ENCODE measurements at regions not wholly inside any gene's neighbourhood (a gene's known extent, or its start where the extent isn't known, plus 50 kb on each side); places are given as distances from the start of the nearest gene placed in this dataset.
"Not testable (repeated sequence)": the region's sequence is repeated elsewhere in the genome, so short reads cannot be mapped to it uniquely, and the experiment has no call there.

DNA sequence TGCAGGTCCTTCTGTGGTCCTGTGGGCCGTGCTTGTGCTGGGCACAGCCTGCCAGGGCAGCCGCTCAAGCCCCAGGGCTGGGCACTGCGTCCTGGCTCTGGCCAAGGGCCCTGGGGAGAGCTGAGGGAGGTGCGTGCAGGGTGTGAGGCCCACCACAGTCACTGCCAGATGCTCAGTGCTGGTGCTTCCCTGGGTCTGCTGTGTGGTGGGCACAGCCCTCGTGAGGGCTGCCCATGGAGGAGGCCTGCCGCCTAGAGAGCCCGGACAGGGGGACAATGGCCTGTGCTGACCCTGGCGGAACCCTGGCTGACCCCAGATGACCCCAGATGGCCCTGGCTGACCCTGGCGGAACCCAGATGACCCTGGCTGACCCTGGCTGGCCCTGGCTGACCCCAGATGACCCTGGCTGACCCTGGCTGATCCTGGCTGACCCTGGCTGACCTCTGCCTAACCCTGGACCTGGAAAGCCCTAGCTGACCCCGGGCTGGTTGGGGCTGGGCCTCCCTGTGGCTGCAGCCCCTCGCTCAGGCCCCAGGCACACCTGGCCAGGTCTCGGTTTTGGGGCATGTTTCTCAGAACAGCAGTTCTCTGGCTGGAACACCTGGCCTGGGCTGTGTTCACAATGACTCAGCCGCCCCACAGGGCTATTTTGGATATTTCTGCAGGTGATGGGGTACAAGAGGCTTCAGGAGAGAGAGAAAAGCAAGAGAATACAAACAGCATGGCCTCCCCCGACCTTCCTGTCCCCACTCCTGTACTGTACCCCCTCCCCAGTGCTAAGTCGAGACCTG lies 55.4 kb downstream of the TMEM121 start:
- ChIA-PET POLR2A (no interaction called here), CTCF (no interaction called here)
- no peak for DNase-seq
- TF ChIP-seq CTCF (IDR thresholded peaks at IDR 0.05): no peak
- ATAC-seq: no peak
- Mint-ChIP-seq H3K4me3 (no peak overlapping the region), H3K36me3 (ENCODE audit: low read depth) (no peaks in the 10 kb centered on the region), H3K4me1 (ENCODE audit: low read depth) (no peaks in the 10 kb centered on the region), H3K27me3 (no peaks in the 10 kb centered on the region), H3K27ac (no peak overlapping the region), H3K9me3 (no peaks in the 10 kb centered on the region)
- intact Hi-C loops (cut with micrococcal nuclease): no loop called here

DNA sequence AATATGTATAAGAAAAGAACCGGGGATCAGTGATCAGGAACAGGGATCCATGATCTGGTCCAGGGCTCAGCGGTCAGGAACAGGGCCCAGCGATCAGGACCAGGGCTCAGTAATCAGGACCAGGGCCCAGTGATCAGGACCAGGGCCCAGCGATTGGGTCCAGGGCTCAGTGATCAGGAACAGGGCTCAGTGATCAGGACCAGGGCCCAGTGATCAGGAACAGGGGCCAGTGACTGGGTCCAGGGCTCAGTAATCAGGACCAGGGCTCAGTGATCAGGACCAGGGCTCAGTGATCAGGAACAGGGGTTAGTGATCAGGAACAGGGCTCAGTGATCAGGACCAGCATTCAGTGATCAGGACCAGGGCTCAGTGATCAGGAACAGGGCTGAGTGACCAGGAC lies 56.3 kb downstream of the TMEM121 start:
- ATAC-seq (no peak), DNase-seq (no peak)
- CTCF ChIA-PET: no interaction called here
- no peak for TF ChIP-seq CTCF (IDR thresholded peaks at IDR 0.05)
- no peak overlapping the region for H3K27ac Mint-ChIP-seq
- no peaks in the 10 kb centered on the region for H3K36me3 Mint-ChIP-seq (ENCODE audit: low read depth)
- H3K27me3 Mint-ChIP-seq: no peaks in the 10 kb centered on the region
- H3K4me3 Mint-ChIP-seq: no peak overlapping the region
- no peaks in the 10 kb centered on the region for H3K9me3 Mint-ChIP-seq
- intact Hi-C loops (cut with micrococcal nuclease): no loop called here
- POLR2A ChIA-PET: no interaction called here
- no peaks in the 10 kb centered on the region for H3K4me1 Mint-ChIP-seq (ENCODE audit: low read depth)

DNA sequence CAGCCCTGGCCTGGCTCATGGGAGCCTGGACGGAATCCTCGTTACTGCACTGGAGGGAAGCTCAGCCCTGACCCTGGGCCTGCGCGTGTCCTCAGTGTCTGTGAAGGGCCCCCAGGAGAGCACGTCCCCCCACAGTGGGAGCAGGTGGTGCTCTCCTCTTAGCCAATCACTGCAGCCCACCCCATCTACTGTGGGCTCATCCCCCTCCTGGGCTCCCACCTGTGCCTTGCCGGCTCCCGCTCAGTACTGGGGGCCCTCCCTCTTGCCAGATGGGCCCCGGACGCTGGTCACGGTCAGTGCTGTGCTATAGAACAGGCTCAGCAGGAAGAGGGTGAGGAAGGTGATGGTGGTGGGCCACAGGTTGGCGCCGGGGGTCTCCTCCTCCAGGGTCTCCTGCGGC lies 57.5 kb downstream of the TMEM121 start:
- intact Hi-C loops (cut with micrococcal nuclease); DNase-seq; ATAC-seq; H3K9me3 Mint-ChIP-seq; POLR2A ChIA-PET; CTCF ChIA-PET; H3K27ac Mint-ChIP-seq; H3K4me1 Mint-ChIP-seq (ENCODE audit: low read depth); H3K4me3 Mint-ChIP-seq; H3K27me3 Mint-ChIP-seq; H3K36me3 Mint-ChIP-seq (ENCODE audit: low read depth): not testable (repeated sequence)

DNA sequence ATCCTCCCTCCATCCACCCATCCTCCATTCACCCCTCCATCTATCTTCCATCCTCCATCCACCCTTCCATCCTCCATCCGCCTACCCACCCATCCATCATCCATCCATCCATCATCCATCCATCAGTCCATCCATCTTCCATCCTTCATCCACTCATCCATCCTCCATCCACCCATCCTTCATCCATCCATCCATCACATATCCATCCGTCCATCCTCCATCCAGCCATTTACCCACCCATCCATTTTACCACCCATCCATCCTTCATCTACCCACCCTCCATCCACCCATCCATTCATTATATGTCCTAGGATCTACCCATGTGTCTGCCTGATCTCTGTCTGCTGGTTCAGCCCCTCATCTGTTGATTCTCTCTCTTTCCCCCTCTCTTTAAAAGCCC lies 58.9 kb downstream of the TMEM121 start:
- H3K4me1 Mint-ChIP-seq (ENCODE audit: low read depth); H3K27ac Mint-ChIP-seq; H3K9me3 Mint-ChIP-seq; CTCF ChIA-PET; DNase-seq; H3K36me3 Mint-ChIP-seq (ENCODE audit: low read depth); POLR2A ChIA-PET; H3K4me3 Mint-ChIP-seq; H3K27me3 Mint-ChIP-seq; ATAC-seq: not testable (repeated sequence)
- intact Hi-C loops (cut with micrococcal nuclease): loop anchor here (5.0 kb wide), 1 partner anchor 122 kb away; no protein-coding TSS in a partner anchor

GRCh38 chr14:105585722-105586121 lies 59.3 kb downstream of the TMEM121 start:
- H3K4me3 Mint-ChIP-seq, DNase-seq: not testable (repeated sequence)

GRCh38 chr14:105586144-105586872 lies 59.9 kb downstream of the TMEM121 start:
- POLR2A ChIA-PET; CTCF ChIA-PET; H3K4me3 Mint-ChIP-seq; H3K36me3 Mint-ChIP-seq (ENCODE audit: low read depth); DNase-seq; H3K9me3 Mint-ChIP-seq; H3K27ac Mint-ChIP-seq; H3K27me3 Mint-ChIP-seq; H3K4me1 Mint-ChIP-seq (ENCODE audit: low read depth): not testable (repeated sequence)
- ATAC-seq: peak; percentile 76
- intact Hi-C loops (cut with micrococcal nuclease): loop anchor here (5.0 kb wide), 1 partner anchor 121 kb away; no protein-coding TSS in a partner anchor

More at GRCh38 chr14:105585722-105586121, 59.3 kb downstream of the TMEM121 start:
- H3K36me3 Mint-ChIP-seq (ENCODE audit: low read depth); H3K4me1 Mint-ChIP-seq (ENCODE audit: low read depth); H3K9me3 Mint-ChIP-seq; CTCF ChIA-PET; POLR2A ChIA-PET; H3K27me3 Mint-ChIP-seq; ATAC-seq; H3K27ac Mint-ChIP-seq: not testable (repeated sequence)
- intact Hi-C loops (cut with micrococcal nuclease): loop anchor here (5.0 kb wide), 1 partner anchor 122 kb away; no protein-coding TSS in a partner anchor

DNA sequence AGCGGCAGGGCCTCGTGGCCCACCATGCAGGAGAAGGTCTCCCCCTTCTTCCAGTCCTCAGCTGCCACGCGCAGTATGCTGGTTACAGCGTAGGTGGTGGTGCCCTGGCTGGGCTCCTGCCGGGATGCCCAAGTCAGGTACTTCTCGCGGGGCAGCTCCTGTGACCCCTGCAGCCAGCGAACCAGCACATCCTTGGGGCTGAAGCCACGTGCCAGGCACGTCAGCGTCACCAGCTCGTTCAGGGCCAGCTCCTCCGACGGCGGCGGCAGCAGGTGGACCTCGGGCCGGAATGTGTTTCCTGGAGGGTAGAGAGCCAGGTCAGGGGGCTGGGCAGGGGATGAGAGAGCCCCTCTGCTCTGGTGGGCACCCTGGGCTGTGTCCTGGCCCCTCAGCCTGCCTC lies 60.7 kb downstream of the TMEM121 start:
- DNase-seq; H3K27ac Mint-ChIP-seq; H3K27me3 Mint-ChIP-seq; ATAC-seq; CTCF ChIA-PET; H3K9me3 Mint-ChIP-seq; H3K4me1 Mint-ChIP-seq (ENCODE audit: low read depth); H3K36me3 Mint-ChIP-seq (ENCODE audit: low read depth); POLR2A ChIA-PET; H3K4me3 Mint-ChIP-seq: not testable (repeated sequence)
- intact Hi-C loops (cut with micrococcal nuclease): loop anchor here (5.0 kb wide), 1 partner anchor 120 kb away; no protein-coding TSS in a partner anchor

- DNase-seq: not testable (repeated sequence)
Observed at GRCh38 chr14:105587482-105588235, 61.3 kb downstream of the TMEM121 start.

More at GRCh38 chr14:105587482-105588235, 61.3 kb downstream of the TMEM121 start:
- H3K4me3 Mint-ChIP-seq; H3K27me3 Mint-ChIP-seq; H3K9me3 Mint-ChIP-seq; H3K27ac Mint-ChIP-seq; H3K4me1 Mint-ChIP-seq (ENCODE audit: low read depth); H3K36me3 Mint-ChIP-seq (ENCODE audit: low read depth); CTCF ChIA-PET; POLR2A ChIA-PET; ATAC-seq: not testable (repeated sequence)
- intact Hi-C loops (cut with micrococcal nuclease): loop anchor here (5.0 kb wide), 1 partner anchor 120 kb away; no protein-coding TSS in a partner anchor
